OCI-LY3 (cell line): ENCODE measurements at regions not wholly inside any gene's neighbourhood (a gene's known extent, or its start where the extent isn't known, plus 50 kb on each side); places are given as distances from the start of the nearest gene placed in this dataset.
"Not testable (repeated sequence)": the region's sequence is repeated elsewhere in the genome, so short reads cannot be mapped to it uniquely, and the experiment has no call there.

Source experiments
- H2AFZ ChIP-seq: fragments of 200-600, 300-600 bp; shearing (Covaris generic); 2 replicates; pipeline ENCODE4 v1.6.0; 2014; ENCODE audit warnings: antibody characterized with exemption, low read depth, low read length
- H3K27ac ChIP-seq: fragments of 200-600, 300-600 bp; sonication (generic); 2 replicates; pipeline ENCODE4 v1.5.1; 2014; ENCODE audit warnings: mild to moderate bottlenecking, low read length, moderate library complexity, mixed read lengths
- H3K27me3 ChIP-seq: fragments of 200-600, 300-600 bp; sonication (generic); 2 replicates; pipeline ENCODE4 v1.6.1; 2014; ENCODE audit warnings: low read depth, low read length, mixed read lengths
- H3K36me3 ChIP-seq: fragments of 200-600, 300-600 bp; sonication (generic); replicated peaks from 2 replicates; pipeline ENCODE3; 2014; ENCODE audit warnings: low read depth, low read length, mixed read lengths
- H3K4me1 ChIP-seq: fragments of 300-600, 200-600 bp; sonication (generic); 2 replicates; pipeline ENCODE4 v1.6.1; 2014; ENCODE audit warnings: low read length, mixed read lengths
- H3K4me2 ChIP-seq: fragments of 200-600, 300-600 bp; sonication (generic); 2 replicates; pipeline ENCODE4 v1.6.1; 2014; ENCODE audit warnings: low read length, mixed read lengths
- H3K4me3 ChIP-seq: fragments of 300-600, 200-600 bp; sonication (generic); 2 replicates; pipeline ENCODE4 v1.5.1; 2014; ENCODE audit warnings: antibody characterized with exemption, mild to moderate bottlenecking, low read length, moderate library complexity
- H3K79me2 ChIP-seq: fragments of 300-600, 200-600 bp; shearing (Covaris generic); 2 replicates; pipeline ENCODE4 v1.6.1; 2014; ENCODE audit warnings: mild to moderate bottlenecking, low read length, mixed read lengths
- H3K9ac ChIP-seq: fragments of 300-600, 200-600 bp; shearing (Covaris generic); 2 replicates; pipeline ENCODE4 v1.6.0; 2014; ENCODE audit warnings: mild to moderate bottlenecking, low read length, moderate library complexity
- H3K9me3 ChIP-seq: fragments of 200-600, 300-600 bp; shearing (Covaris generic); 2 replicates; pipeline ENCODE4 v1.6.1; 2014; ENCODE audit warnings: low read length, mixed read lengths; ENCODE audit not compliant: insufficient read depth
- H4K20me1 ChIP-seq: fragments of 200-600, 300-600 bp; sonication (generic); 2 replicates; pipeline ENCODE4 v1.6.1; 2016; ENCODE audit warnings: low read length, mixed read lengths; ENCODE audit not compliant: insufficient read depth
- CTCF ChIP-seq: fragments of 200-600, 300-600 bp; sonication (generic); IDR thresholded peaks from 2 replicates; pipeline ENCODE4 v1.5.1; 2014; ENCODE audit warnings: antibody characterized with exemption, low read length, low read depth
- EZH2phosphoT487 ChIP-seq: fragments of 200-600 bp; shearing (Covaris generic); IDR thresholded peaks from 2 replicates; pipeline ENCODE4 v1.6.1; 2018; ENCODE audit warnings: antibody characterized with exemption, mixed run types, low read depth

GRCh38 chr12:131597333-131597732 lies 113.6 kb upstream of the SFSWAP start:
- Histone ChIP-seq H2AFZ (no peak overlapping the region), H3K79me2 (no peaks in the 10 kb centered on the region)
- no peak for TF ChIP-seq CTCF
- no peak for TF ChIP-seq EZH2phosphoT487

GRCh38 chr12:131598717-131599116 lies 112.2 kb upstream of the SFSWAP start:
- H3K27ac ChIP-seq, result no peak overlapping the region

More at GRCh38 chr12:131597333-131597732, 113.6 kb upstream of the SFSWAP start:
- Histone ChIP-seq H3K36me3 (no peaks in the 10 kb centered on the region), H3K9ac (no peak overlapping the region), H3K4me3 (no peak overlapping the region), H3K27ac (no peak overlapping the region), H3K9me3 (no peaks in the 10 kb centered on the region), H3K4me2 (no peak overlapping the region), H3K4me1 (no peaks in the 10 kb centered on the region), H4K20me1 (no peaks in the 10 kb centered on the region), H3K27me3 (no peaks in the 10 kb centered on the region)

GRCh38 chr12:131599190-131600159 lies 111.4 kb upstream of the SFSWAP start:
- no peaks in the 10 kb centered on the region for H4K20me1 ChIP-seq
- H3K27me3 ChIP-seq, result no peaks in the 10 kb centered on the region
- no peaks in the 10 kb centered on the region for H3K4me1 ChIP-seq
- no peaks in the 10 kb centered on the region for H3K36me3 ChIP-seq
- no peak overlapping the region for H2AFZ ChIP-seq
- no peaks in the 10 kb centered on the region for H3K79me2 ChIP-seq
- H3K4me2 ChIP-seq, result no peak overlapping the region
- H3K4me3 ChIP-seq, result no peak overlapping the region
- no peak overlapping the region for H3K27ac ChIP-seq
- TF ChIP-seq EZH2phosphoT487, result no peak
- TF ChIP-seq CTCF, result no peak
- H3K9me3 ChIP-seq, result no peaks in the 10 kb centered on the region
- H3K9ac ChIP-seq, result no peak overlapping the region

More at GRCh38 chr12:131598717-131599116, 112.2 kb upstream of the SFSWAP start:
- TF ChIP-seq EZH2phosphoT487, result no peak
- no peak for TF ChIP-seq CTCF
- H3K4me3 ChIP-seq, result no peak overlapping the region
- H3K36me3 ChIP-seq, result no peaks in the 10 kb centered on the region
- H3K4me1 ChIP-seq, result no peaks in the 10 kb centered on the region
- H3K79me2 ChIP-seq, result no peaks in the 10 kb centered on the region
- no peak overlapping the region for H3K9ac ChIP-seq
- no peaks in the 10 kb centered on the region for H4K20me1 ChIP-seq
- H3K9me3 ChIP-seq, result no peaks in the 10 kb centered on the region
- H3K27me3 ChIP-seq, result no peaks in the 10 kb centered on the region
- H2AFZ ChIP-seq, result no peak overlapping the region
- H3K4me2 ChIP-seq, result no peak overlapping the region

- Histone ChIP-seq H3K9me3 (no peaks in the 10 kb centered on the region), H3K4me1 (no peaks in the 10 kb centered on the region), H3K4me3 (no peak overlapping the region), H3K27me3 (0 out of 2 replicates have a peak, but pooled peaks cover under 1% of the 10 kb centered on the region), H2AFZ (no peak overlapping the region), H3K36me3 (no peaks in the 10 kb centered on the region), H3K79me2 (no peaks in the 10 kb centered on the region), H3K27ac (no peak overlapping the region), H4K20me1 (no peaks in the 10 kb centered on the region), H3K4me2 (no peak overlapping the region), H3K9ac (no peak overlapping the region)
- TF ChIP-seq CTCF, result no peak
These were observed 110.7 kb upstream of the SFSWAP start for GRCh38 chr12:131600160-131600532.

- not testable (repeated sequence) for H3K4me2 ChIP-seq, H2AFZ ChIP-seq, H3K9ac ChIP-seq, H3K27me3 ChIP-seq, H3K4me1 ChIP-seq, H3K79me2 ChIP-seq, H3K4me3 ChIP-seq, H3K9me3 ChIP-seq, H3K36me3 ChIP-seq, H3K27ac ChIP-seq, H4K20me1 ChIP-seq
These were observed 109.4 kb upstream of the SFSWAP start for GRCh38 chr12:131601499-131601898.
